ENCODE measurements at regions not wholly inside any gene's neighbourhood (a gene's known extent, or its start where the extent isn't known, plus 50 kb on each side); places are given as distances from the start of the nearest gene placed in this dataset.

- TF ChIP-seq CTCF (IDR thresholded peaks at IDR 0.05; ENCODE audit: insufficient read depth, low read depth, low read length), result no peak
- no peak for DNase-seq (ENCODE audit: low read depth)
- H3K4me3 ChIP-seq (ENCODE audit: low read depth, low read length), result no peak overlapping the region
Measured at GRCh38 chr10:29102636-29103035, 186.2 kb upstream of the LYZL1 start.

GRCh38 chr10:29104661-29105399 is 184.0 kb upstream of the LYZL1 start:
- no peak for DNase-seq (ENCODE audit: low read depth)
- H3K4me3 ChIP-seq (ENCODE audit: low read depth, low read length), result no peak overlapping the region
- TF ChIP-seq CTCF (IDR thresholded peaks at IDR 0.05; ENCODE audit: insufficient read depth, low read depth, low read length), result no peak

- H3K4me3 ChIP-seq (ENCODE audit: low read depth, low read length), result no peak overlapping the region
- peak; percentile 63 for DNase-seq (ENCODE audit: low read depth)
- no peak for TF ChIP-seq CTCF (IDR thresholded peaks at IDR 0.05; ENCODE audit: insufficient read depth, low read depth, low read length)
Measured at GRCh38 chr10:29105516-29106215, 183.2 kb upstream of the LYZL1 start.

- no peak for TF ChIP-seq CTCF (IDR thresholded peaks at IDR 0.05; ENCODE audit: insufficient read depth, low read depth, low read length)
- H3K4me3 ChIP-seq (ENCODE audit: low read depth, low read length), result no peak overlapping the region
Measured at GRCh38 chr10:29106287-29106686, 182.6 kb upstream of the LYZL1 start.

GRCh38 chr10:29107866-29108498 is 180.9 kb upstream of the LYZL1 start:
- no peak for DNase-seq (ENCODE audit: low read depth)
- no peak overlapping the region for H3K4me3 ChIP-seq (ENCODE audit: low read depth, low read length)
- no peak for TF ChIP-seq CTCF (IDR thresholded peaks at IDR 0.05; ENCODE audit: insufficient read depth, low read depth, low read length)

More at GRCh38 chr10:29106287-29106686, 182.6 kb upstream of the LYZL1 start:
- DNase-seq (ENCODE audit: low read depth), result no peak

- no peak for DNase-seq (ENCODE audit: low read depth)
- no peak for TF ChIP-seq CTCF (IDR thresholded peaks at IDR 0.05; ENCODE audit: insufficient read depth, low read depth, low read length)
- no peak overlapping the region for H3K4me3 ChIP-seq (ENCODE audit: low read depth, low read length)
Measured at GRCh38 chr10:29109707-29110571, 178.9 kb upstream of the LYZL1 start.
